GM21737 (cell line): ENCODE measurements at regions not wholly inside any gene's neighbourhood (a gene's known extent, or its start where the extent isn't known, plus 50 kb on each side); places are given as distances from the start of the nearest gene placed in this dataset.

ENCODE experiments used
- ATAC-seq: cut with Tn5 transposase; IDR thresholded peaks from one replicate; pipeline ENCODE4 v1.9.1; 2021; ENCODE audit warnings: mild to moderate bottlenecking, moderate library complexity; ENCODE audit not compliant: unreplicated experiment

GRCh38 chr17:71110326-71110725 is 941.0 kb downstream of the KCNJ2 start:
- no peak for ATAC-seq

GRCh38 chr17:71111460-71111859 is 942.1 kb downstream of the KCNJ2 start:
- no peak for ATAC-seq

- no peak for ATAC-seq
Measured at GRCh38 chr17:71111934-71112333, 942.6 kb downstream of the KCNJ2 start.

GRCh38 chr17:71113347-71113746 is 944.0 kb downstream of the KCNJ2 start:
- no peak for ATAC-seq

- ATAC-seq, result no peak
Measured at GRCh38 chr17:71114911-71115668, 945.8 kb downstream of the KCNJ2 start.

- ATAC-seq, result no peak
Measured at GRCh38 chr17:71115669-71115972, 946.3 kb downstream of the KCNJ2 start.

- ATAC-seq, result no peak
Measured at GRCh38 chr17:71117466-71117865, 948.1 kb downstream of the KCNJ2 start.

GRCh38 chr17:71118039-71118438 is 948.7 kb downstream of the KCNJ2 start:
- no peak for ATAC-seq

- no peak for ATAC-seq
Measured at GRCh38 chr17:71127416-71127815, 958.1 kb downstream of the KCNJ2 start.

GRCh38 chr17:71142333-71142732 is 973.0 kb downstream of the KCNJ2 start:
- no peak for ATAC-seq

- ATAC-seq, result no peak
Measured at GRCh38 chr17:71145486-71145885, 975.3 kb upstream of the SOX9 start.

GRCh38 chr17:71147906-71148305 is 972.9 kb upstream of the SOX9 start:
- ATAC-seq, result no peak

GRCh38 chr17:71149607-71150006 is 971.2 kb upstream of the SOX9 start:
- ATAC-seq, result no peak

GRCh38 chr17:71157297-71157696 is 963.5 kb upstream of the SOX9 start:
- ATAC-seq, result no peak

- ATAC-seq, result no peak
Measured at GRCh38 chr17:71158437-71158836, 962.4 kb upstream of the SOX9 start.

- no peak for ATAC-seq
Measured at GRCh38 chr17:71163121-71163812, 957.6 kb upstream of the SOX9 start.

GRCh38 chr17:71163813-71164122 is 957.1 kb upstream of the SOX9 start:
- no peak for ATAC-seq

GRCh38 chr17:71164561-71164960 is 956.3 kb upstream of the SOX9 start:
- no peak for ATAC-seq

- no peak for ATAC-seq
Measured at GRCh38 chr17:71166311-71166710, 954.5 kb upstream of the SOX9 start.

GRCh38 chr17:71168053-71168741 is 952.6 kb upstream of the SOX9 start:
- ATAC-seq, result no peak

- ATAC-seq, result no peak
Measured at GRCh38 chr17:71170070-71170469, 950.8 kb upstream of the SOX9 start.

GRCh38 chr17:71171270-71171669 is 949.5 kb upstream of the SOX9 start:
- no peak for ATAC-seq
